ENCODE measurements at regions not wholly inside any gene's neighbourhood (a gene's known extent, or its start where the extent isn't known, plus 50 kb on each side); places are given as distances from the start of the nearest gene placed in this dataset.
"Not testable (repeated sequence)": the region's sequence is repeated elsewhere in the genome, so short reads cannot be mapped to it uniquely, and the experiment has no call there.

GRCh38 chr7:1300206-1300605 is 67.5 kb downstream of the UNCX start:
- no peak for DNase-seq (ENCODE audit: low read depth)

- DNase-seq (ENCODE audit: low read depth): no peak
Measured at GRCh38 chr7:1300636-1301035, 68.0 kb downstream of the UNCX start.

- DNase-seq (ENCODE audit: low read depth): no peak
Measured at GRCh38 chr7:1301054-1301881, 68.6 kb downstream of the UNCX start.

GRCh38 chr7:1301882-1302251 is 69.2 kb downstream of the UNCX start:
- DNase-seq (ENCODE audit: low read depth): no peak

GRCh38 chr7:1302936-1303335 is 70.3 kb downstream of the UNCX start:
- DNase-seq (ENCODE audit: low read depth): no peak

GRCh38 chr7:1304011-1304410 is 71.3 kb downstream of the UNCX start:
- DNase-seq (ENCODE audit: low read depth): not testable (repeated sequence)

- DNase-seq (ENCODE audit: low read depth): no peak
Measured at GRCh38 chr7:1305873-1306272, 73.2 kb downstream of the UNCX start.

GRCh38 chr7:1307828-1308227 is 75.2 kb downstream of the UNCX start:
- no peak for DNase-seq (ENCODE audit: low read depth)

GRCh38 chr7:1309290-1309689 is 76.6 kb downstream of the UNCX start:
- no peak for DNase-seq (ENCODE audit: low read depth)

GRCh38 chr7:1309996-1310395 is 77.3 kb downstream of the UNCX start:
- DNase-seq (ENCODE audit: low read depth): no peak

- DNase-seq (ENCODE audit: low read depth): no peak
Measured at GRCh38 chr7:1310936-1311335, 78.3 kb downstream of the UNCX start.

GRCh38 chr7:1311406-1312135 is 78.9 kb downstream of the UNCX start:
- no peak for DNase-seq (ENCODE audit: low read depth)

- DNase-seq (ENCODE audit: low read depth): no peak
Measured at GRCh38 chr7:1312136-1313070, 79.7 kb downstream of the UNCX start.

GRCh38 chr7:1313613-1314012 is 80.9 kb downstream of the UNCX start:
- DNase-seq (ENCODE audit: low read depth): no peak

- no peak for DNase-seq (ENCODE audit: low read depth)
Measured at GRCh38 chr7:1314021-1314907, 81.6 kb downstream of the UNCX start.

- no peak for DNase-seq (ENCODE audit: low read depth)
Measured at GRCh38 chr7:1314908-1315450, 82.3 kb downstream of the UNCX start.

- DNase-seq (ENCODE audit: low read depth): no peak
Measured at GRCh38 chr7:1316086-1316485, 83.4 kb downstream of the UNCX start.

- no peak for DNase-seq (ENCODE audit: low read depth)
Measured at GRCh38 chr7:1317646-1318045, 85.0 kb downstream of the UNCX start.

- no peak for DNase-seq (ENCODE audit: low read depth)
Measured at GRCh38 chr7:1318051-1318450, 85.4 kb downstream of the UNCX start.

GRCh38 chr7:1318661-1319060 is 86.0 kb downstream of the UNCX start:
- DNase-seq (ENCODE audit: low read depth): no peak

- no peak for DNase-seq (ENCODE audit: low read depth)
Measured at GRCh38 chr7:1320616-1321240, 88.1 kb downstream of the UNCX start.

Data from iris pigment epithelial cell (primary cell).